K562 (cell line): ENCODE measurements at regions not wholly inside any gene's neighbourhood (a gene's known extent, or its start where the extent isn't known, plus 50 kb on each side); places are given as distances from the start of the nearest gene placed in this dataset.

ENCODE experiments used
- ATAC-seq: fragments of 200-7000 bp; cut with Tn5 transposase; 3 replicates; pipeline ENCODE4 v1.9.1; 2020; ENCODE audit warnings: moderate library complexity
- BruUV-seq: library from RNA; stranded (reverse); fragments of 400-500 nt; replicated peaks from 2 replicates; lab custom pipeline; 2021; lab: Mats Ljungman, UMichigan
- CTCF ChIA-PET: fragments of 300-600 bp; formaldehyde crosslinking; extraction: SDS; loops from one replicate; lab custom pipeline; 2021; ENCODE audit warnings: low intra/inter-chr PET ratio; lab: Yijun Ruan, JAX
- POLR2A ChIA-PET: fragments of 300-600, 350-650 bp; sonication (Branson Sonifier 250); formaldehyde crosslinking; extraction: SDS; loops from one replicate; lab custom pipeline; 2021; ENCODE audit warnings: antibody characterized with exemption, inconsistent platforms; lab: Yijun Ruan, JAX
- DNase-seq, 4 experiments: peaks; one replicate each; pipeline versions ENCODE4 v3.0.0 to v3.0.0-alpha.2; 2011 to 2018; ENCODE audit warnings: low spot score in 3 of 4, mixed read lengths in 3 of 4; ENCODE audit errors: extremely low read depth in 1 of 4
- FAIRE-seq: peaks from 2 replicates; lab custom pipeline; 2011; peaks lifted over from hg19 to GRCh38; lab: Jason Lieb, UNC
- H2AFZ ChIP-seq: 2 replicates; pipeline ENCODE4 v1.6.0; 2011; ENCODE audit warnings: low read depth, low read length, control low read depth, inconsistent platforms
- H3K27ac ChIP-seq: fragments of 200-600 bp; 3 replicates; pipeline ENCODE4 v1.8.0; 2011; ENCODE audit warnings: low read depth, mild to moderate bottlenecking, control low read depth, inconsistent platforms, low read length, moderate library complexity, mixed read lengths; ENCODE audit errors: extremely low read depth
- H3K27me3 ChIP-seq, 2 experiments: fragments of 300-600 bp in 1 of 2; 2 replicates in 1 of 2; 3 replicates in 1 of 2; pipeline versions ENCODE4 v1.6.0 to v1.8.0; 2011; ENCODE audit warnings: inconsistent platforms in 2 of 2, low read length in 2 of 2, mild to moderate bottlenecking in 1 of 2, mixed read lengths in 1 of 2, moderate library complexity in 1 of 2; ENCODE audit not compliant: control insufficient read depth in 2 of 2, insufficient read depth in 2 of 2
- H3K36me3 ChIP-seq: fragments of 300-600 bp; 3 replicates; pipeline ENCODE4 v1.8.0; 2011; ENCODE audit warnings: mild to moderate bottlenecking, low read length, inconsistent platforms; ENCODE audit not compliant: control insufficient read depth, insufficient read depth
- H3K4me1 ChIP-seq, 2 experiments: fragments of 200-600 bp in 1 of 2; replicated peaks in 1 of 2; 2 replicates in 1 of 2; 3 replicates in 1 of 2; pipeline versions ENCODE4 v1.5.1 to v1.8.0; 2011; ENCODE audit warnings: inconsistent platforms in 2 of 2, low read length in 2 of 2, mild to moderate bottlenecking in 1 of 2, mixed read lengths in 1 of 2, moderate library complexity in 1 of 2; ENCODE audit not compliant: control insufficient read depth in 2 of 2, insufficient read depth in 2 of 2
- H3K4me2 ChIP-seq: 2 replicates; pipeline ENCODE4 v1.6.1; 2011; ENCODE audit warnings: low read length, control low read depth, inconsistent platforms, mixed read lengths; ENCODE audit not compliant: insufficient read depth
- H3K4me3 ChIP-seq: fragments of 200-600 bp; sonication (generic), shearing (Covaris generic); 2 replicates; pipeline ENCODE4 v1.5.1; 2016; ENCODE audit warnings: control low read depth, inconsistent platforms
- H3K79me2 ChIP-seq: fragments of 200-600 bp; 3 replicates; pipeline ENCODE4 v1.8.0; 2011; ENCODE audit warnings: low read length, inconsistent platforms; ENCODE audit not compliant: control insufficient read depth, insufficient read depth
- H3K9ac ChIP-seq, 2 experiments: 2 replicates each; pipeline versions ENCODE4 v1.6.0 to v1.6.1; 2011; ENCODE audit warnings: low read depth in 2 of 2, low read length in 2 of 2, control low read depth in 1 of 2, inconsistent platforms in 1 of 2, mild to moderate bottlenecking in 1 of 2, mixed read lengths in 1 of 2; ENCODE audit not compliant: insufficient read depth in 1 of 2
- H3K9me1 ChIP-seq: one replicate; pipeline ENCODE4 v1.6.0; 2011; ENCODE audit warnings: inconsistent platforms, mild to moderate bottlenecking, low read length, moderate library complexity; ENCODE audit not compliant: control insufficient read depth, insufficient read depth
- H3K9me3 ChIP-seq: replicated peaks from 2 replicates; pipeline ENCODE4 v1.5.1; 2011; ENCODE audit warnings: low read depth, low read length, inconsistent platforms; ENCODE audit not compliant: control insufficient read depth, insufficient read depth
- H4K20me1 ChIP-seq: replicated peaks from 2 replicates; pipeline ENCODE4 v1.6.1; 2011; ENCODE audit warnings: low read length, inconsistent platforms, mixed read lengths; ENCODE audit not compliant: control insufficient read depth, insufficient read depth
- ATF1 ChIP-seq, 2 experiments: fragments of 450-650 bp in 1 of 2; IDR thresholded peaks; 2 replicates each; pipeline ENCODE4 v1.6.1; 2016; ENCODE audit warnings: missing compliant biosample characterization in 1 of 2, missing genetic modification characterization in 1 of 2
- CAMTA2 ChIP-seq: fragments of 250-450 bp; sonication (Bioruptor Pico); conservative IDR thresholded peaks from 2 replicates; pipeline ENCODE4 v1.5.1; 2022
- CGGBP1 ChIP-seq: fragments of 250-450 bp; sonication (Bioruptor Pico); IDR thresholded peaks from 2 replicates; pipeline ENCODE4 v1.9.0; 2021; ENCODE audit warnings: mild to moderate bottlenecking
- EZH2 ChIP-seq: IDR thresholded peaks from 2 replicates; pipeline ENCODE4 v1.6.1; 2012; ENCODE audit warnings: low read depth, mild to moderate bottlenecking, inconsistent platforms, low read length, borderline replicate concordance
- MAZ ChIP-seq, 2 experiments: fragments of 450-650 bp in 1 of 2; sonication (generic) in 1 of 2; formaldehyde crosslinking; IDR thresholded peaks in 1 of 2; conservative IDR thresholded peaks in 1 of 2; 2 replicates each; pipeline versions ENCODE4 v1.4.0 to v1.5.0; 2020; ENCODE audit warnings: mild to moderate bottlenecking in 1 of 2, missing genetic modification reagents in 1 of 2
- NBN ChIP-seq: fragments of 450-650 bp; IDR thresholded peaks from 2 replicates; pipeline ENCODE4 v1.6.1; 2016; ENCODE audit warnings: low read depth, mild to moderate bottlenecking
- POLR2A ChIP-seq: fragments of 450-650 bp; conservative IDR thresholded peaks from 2 replicates; pipeline ENCODE4 v1.6.1; 2016
- STAT5A ChIP-seq: IDR thresholded peaks from 2 replicates; pipeline ENCODE4 v1.6.1; 2012; ENCODE audit warnings: low read length, inconsistent platforms, borderline replicate concordance
- TCF7L2 ChIP-seq: fragments of 150-350 bp; IDR thresholded peaks from 2 replicates; pipeline ENCODE4 v1.6.1; 2016; ENCODE audit warnings: low read depth, mild to moderate bottlenecking, low read length, moderate library complexity
- ZBTB12 ChIP-seq: fragments of 250-450 bp; sonication (Bioruptor Pico); IDR thresholded peaks from 2 replicates; pipeline ENCODE4 v1.4.0; 2020
- ZNF282 ChIP-seq: sonication (generic); formaldehyde crosslinking; IDR thresholded peaks from 2 replicates; pipeline ENCODE4 v1.8.1; 2023; ENCODE audit warnings: missing genetic modification reagents
- ZNF77 ChIP-seq: fragments of 250-450 bp; sonication (Bioruptor Pico); IDR thresholded peaks from 2 replicates; pipeline ENCODE4 v1.5.0; 2020
- ZNF778 ChIP-seq: fragments of 450-650 bp; formaldehyde crosslinking; IDR thresholded peaks from 2 replicates; pipeline ENCODE4 v1.4.0; 2020; ENCODE audit warnings: mild to moderate bottlenecking, moderate library complexity
- WGBS: fragments of 100-300 bp; shearing (Covaris generic); methylation state at CpG from one replicate; pipeline ENCODE4 v1.1.6; 2016; ENCODE audit warnings: low coverage, mixed read lengths; ENCODE audit not compliant: insufficient coverage; ENCODE audit errors: missing lambda C conversion rate; 5-methylcytosine and 5-hydroxymethylcytosine counted together
- in situ Hi-C: fragments of 300-500 bp; cut with MboI; formaldehyde crosslinking; loops from 4 replicates; pipeline ENCODE4 v1.15.0; 2018; ENCODE audit warnings: inconsistent platforms, mixed read lengths
- intact Hi-C: fragments of 100-400 bp; cut with micrococcal nuclease; formaldehyde crosslinking; loops from 2 replicates; pipeline ENCODE4 v1.14.2; 2022
- TF ChIP-seq, protein P1 (sequence below): sonication (generic); formaldehyde crosslinking; IDR thresholded peaks from 2 replicates; pipeline ENCODE4 v1.8.0; 2022; ENCODE audit warnings: missing genetic modification reagents, mild to moderate bottlenecking, moderate library complexity, borderline replicate concordance
- TF ChIP-seq, protein P2 (sequence below): IDR thresholded peaks from 2 replicates; pipeline ENCODE4 v1.6.1; 2012; ENCODE audit warnings: low read depth, low read length, improper control_type of control experiment, borderline replicate concordance

DNA sequence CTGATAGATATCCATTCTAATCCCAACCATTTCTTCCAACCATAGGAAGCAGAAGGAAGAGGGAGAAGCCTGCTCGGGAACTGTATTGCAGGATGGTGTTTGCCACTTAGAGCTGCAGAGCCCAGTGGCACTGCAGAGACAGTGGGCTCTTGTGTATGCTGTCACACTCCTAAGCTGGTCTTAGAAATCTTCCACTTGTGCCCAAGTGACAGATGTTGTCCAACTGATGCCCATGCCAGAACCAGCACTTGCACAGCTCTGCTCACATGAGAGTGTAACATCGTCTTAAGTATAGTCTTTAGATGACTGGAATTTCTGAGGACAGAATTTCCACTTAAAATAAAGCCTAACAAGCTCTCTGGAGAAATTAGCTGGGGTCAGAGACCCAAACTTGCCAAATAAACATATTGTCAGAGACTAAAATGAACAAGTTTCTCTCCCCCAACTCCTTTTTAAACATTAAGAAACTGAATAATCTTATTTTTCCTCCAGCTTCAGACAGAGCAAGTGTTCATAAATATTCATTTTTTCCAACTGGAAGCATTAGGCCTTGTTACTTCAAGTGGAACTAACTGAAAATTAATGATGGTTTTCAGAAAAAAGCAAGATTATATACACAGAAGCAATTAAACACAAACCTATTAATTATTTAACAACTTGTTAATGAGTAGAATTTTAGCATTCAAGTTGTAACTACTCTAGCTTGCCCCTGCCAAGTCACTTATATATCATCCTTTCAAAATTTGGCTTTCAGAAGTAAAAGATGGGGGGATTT is 577.3 kb downstream of the AJAP1 start (continued):
- TF ChIP-seq, protein P1, sequence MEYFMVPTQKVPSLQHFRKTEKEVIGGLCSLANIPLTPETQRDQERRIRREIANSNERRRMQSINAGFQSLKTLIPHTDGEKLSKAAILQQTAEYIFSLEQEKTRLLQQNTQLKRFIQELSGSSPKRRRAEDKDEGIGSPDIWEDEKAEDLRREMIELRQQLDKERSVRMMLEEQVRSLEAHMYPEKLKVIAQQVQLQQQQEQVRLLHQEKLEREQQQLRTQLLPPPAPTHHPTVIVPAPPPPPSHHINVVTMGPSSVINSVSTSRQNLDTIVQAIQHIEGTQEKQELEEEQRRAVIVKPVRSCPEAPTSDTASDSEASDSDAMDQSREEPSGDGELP (CRISPR knock-in tag) = no peak
- TF ChIP-seq EZH2 (no peak), ATF1 (CRISPR knock-in tag; IDR thresholded peaks at IDR 0.05) (no peak), ATF1 (tag; IDR thresholded peaks at IDR 0.05) (no peak)

DNA sequence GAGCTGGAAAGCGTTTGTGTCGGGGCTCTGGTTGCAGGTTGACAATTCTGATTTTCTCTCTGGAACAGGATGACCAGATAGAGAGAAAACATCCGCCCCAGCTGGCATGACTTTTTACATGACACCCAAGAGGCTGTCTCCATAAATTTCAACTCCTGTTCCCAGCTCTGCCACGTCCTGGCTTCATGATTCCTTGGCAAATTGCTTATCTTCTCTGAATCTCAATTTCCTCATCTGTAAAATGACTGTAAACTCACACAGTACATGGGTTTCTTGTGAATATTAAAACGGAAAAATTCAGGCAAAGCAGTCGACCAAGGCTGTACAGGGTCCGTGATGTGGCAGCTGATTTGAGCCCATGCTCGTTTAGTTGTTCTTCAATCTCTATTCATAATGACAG is 572.7 kb downstream of the AJAP1 start:
- Histone ChIP-seq H3K36me3 (no peaks in the 10 kb centered on the region), H2AFZ (no peak overlapping the region), H3K9me1 (no peaks in the 10 kb centered on the region), H3K4me2 (no peak overlapping the region), H4K20me1 (no peaks in the 10 kb centered on the region), H3K9me3 (no peaks in the 10 kb centered on the region), H3K4me1 (no peaks in the 10 kb centered on the region), H3K27me3 (no peaks in the 10 kb centered on the region; a peak in 1 of 5 replicates), H3K9ac (no peak overlapping the region), H3K4me3 (no peak overlapping the region), H3K27ac (no peak overlapping the region), H3K79me2 (no peaks in the 10 kb centered on the region)
- ATAC-seq (no peak), DNase-seq (no peak), FAIRE-seq (no peak)
- in situ Hi-C loops (no loop called here), intact Hi-C loops (no loop called here)
- TF ChIP-seq ZNF282 (CRISPR knock-in tag) (no peak), NBN (no peak), ZBTB12 (CRISPR knock-in tag) (no peak), ZNF77 (no peak), STAT5A (no peak), MAZ (CRISPR knock-in tag; conservative IDR thresholded peaks at IDR 0.05 in 1 of 2, IDR thresholded peaks at IDR 0.05 in 1 of 2) (no peak), ZNF778 (CRISPR knock-in tag) (no peak), CGGBP1 (CRISPR knock-in tag) (no peak), TCF7L2 (no peak), POLR2A (no peak), CAMTA2 (no peak)
- TF ChIP-seq, protein P2, sequence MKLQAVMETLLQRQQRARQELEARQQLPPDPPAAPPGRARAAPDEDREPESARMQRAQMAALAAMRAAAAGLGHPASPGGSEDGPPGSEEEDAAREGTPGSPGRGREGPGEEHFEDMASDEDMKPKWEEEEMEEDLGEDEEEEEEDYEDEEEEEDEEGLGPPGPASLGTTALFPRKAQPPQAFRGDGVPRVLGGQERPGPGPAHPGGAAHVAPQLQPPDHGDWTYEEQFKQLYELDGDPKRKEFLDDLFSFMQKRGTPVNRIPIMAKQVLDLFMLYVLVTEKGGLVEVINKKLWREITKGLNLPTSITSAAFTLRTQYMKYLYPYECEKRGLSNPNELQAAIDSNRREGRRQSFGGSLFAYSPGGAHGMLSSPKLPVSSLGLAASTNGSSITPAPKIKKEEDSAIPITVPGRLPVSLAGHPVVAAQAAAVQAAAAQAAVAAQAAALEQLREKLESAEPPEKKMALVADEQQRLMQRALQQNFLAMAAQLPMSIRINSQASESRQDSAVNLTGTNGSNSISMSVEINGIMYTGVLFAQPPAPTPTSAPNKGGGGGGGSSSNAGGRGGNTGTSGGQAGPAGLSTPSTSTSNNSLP = no peak
- ChIA-PET CTCF (no interaction called here), POLR2A (no interaction called here)
- WGBS = 0% methylated on average over 8 of the region's 8 CpGs
- BruUV-seq = no TSS peak
